Peyer's patch (tissue), 4 donors: ENCODE measurements at regions not wholly inside any gene's neighbourhood (a gene's known extent, or its start where the extent isn't known, plus 50 kb on each side); places are given as distances from the start of the nearest gene placed in this dataset.

ENCODE experiments used
- CTCF ChIP-seq, 6 experiments: fragments of 450-650 bp in 4 of 6; fragments of 200-600 bp in 2 of 6; sonication (generic) in 1 of 6; IDR thresholded peaks; one replicate each; pipeline ENCODE4 v1.5.1; 2017 to 2019; ENCODE audit warnings: antibody characterized with exemption in 6 of 6, mild to moderate bottlenecking in 3 of 6, moderate library complexity in 1 of 6
- POLR2A ChIP-seq, 2 donors: fragments of 450-650 bp; IDR thresholded peaks; one replicate each; pipeline ENCODE4 v1.5.1; 2017; ENCODE audit warnings: antibody characterized with exemption in 2 of 2, mild to moderate bottlenecking in 2 of 2, moderate library complexity in 2 of 2

GRCh38 chr4:100124715-100125114 lies 65.6 kb downstream of the DDIT4L start:
- TF ChIP-seq CTCF (IDR thresholded peaks at IDR 0.05) (no peak), POLR2A (IDR thresholded peaks at IDR 0.05) (no peak)
